D721Med (cell line): ENCODE measurements at regions not wholly inside any gene's neighbourhood (a gene's known extent, or its start where the extent isn't known, plus 50 kb on each side); places are given as distances from the start of the nearest gene placed in this dataset.

Source experiments
- DNase-seq: peaks from one replicate; pipeline ENCODE4 v3.0.0; 2011; ENCODE audit warnings: low spot score; ENCODE audit not compliant: insufficient read length
- FAIRE-seq: peaks from 2 replicates; lab custom pipeline; 2011; peaks lifted over from hg19 to GRCh38; lab: Jason Lieb, UNC
- TF ChIP-seq, protein P1 (sequence below): IDR thresholded peaks from 2 replicates; pipeline ENCODE4 v1.5.1; 2012; ENCODE audit warnings: mild to moderate bottlenecking, control low read depth; ENCODE audit not compliant: insufficient read depth; ENCODE audit errors: missing control alignments

DNA sequence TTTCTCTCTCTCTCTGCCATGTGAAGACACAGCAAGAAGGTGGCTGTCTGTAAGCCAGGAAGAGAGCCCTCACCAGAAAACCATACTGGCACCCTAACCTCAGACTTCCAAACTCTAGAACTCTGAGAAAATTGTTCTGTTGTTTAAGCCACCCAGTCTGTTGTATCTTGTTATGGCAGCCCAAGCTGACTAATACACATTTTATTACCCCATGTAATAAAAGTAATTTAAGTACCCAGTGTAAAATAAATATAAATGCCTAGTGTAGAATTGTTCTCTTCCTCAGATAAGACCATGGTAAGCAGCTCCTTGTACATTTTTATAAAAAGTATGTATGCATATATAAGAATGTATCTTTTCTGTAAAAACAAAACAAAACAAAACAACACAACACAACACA, 119.7 kb downstream of the DTL start:
- DNase-seq = no peak
- TF ChIP-seq, protein P1, sequence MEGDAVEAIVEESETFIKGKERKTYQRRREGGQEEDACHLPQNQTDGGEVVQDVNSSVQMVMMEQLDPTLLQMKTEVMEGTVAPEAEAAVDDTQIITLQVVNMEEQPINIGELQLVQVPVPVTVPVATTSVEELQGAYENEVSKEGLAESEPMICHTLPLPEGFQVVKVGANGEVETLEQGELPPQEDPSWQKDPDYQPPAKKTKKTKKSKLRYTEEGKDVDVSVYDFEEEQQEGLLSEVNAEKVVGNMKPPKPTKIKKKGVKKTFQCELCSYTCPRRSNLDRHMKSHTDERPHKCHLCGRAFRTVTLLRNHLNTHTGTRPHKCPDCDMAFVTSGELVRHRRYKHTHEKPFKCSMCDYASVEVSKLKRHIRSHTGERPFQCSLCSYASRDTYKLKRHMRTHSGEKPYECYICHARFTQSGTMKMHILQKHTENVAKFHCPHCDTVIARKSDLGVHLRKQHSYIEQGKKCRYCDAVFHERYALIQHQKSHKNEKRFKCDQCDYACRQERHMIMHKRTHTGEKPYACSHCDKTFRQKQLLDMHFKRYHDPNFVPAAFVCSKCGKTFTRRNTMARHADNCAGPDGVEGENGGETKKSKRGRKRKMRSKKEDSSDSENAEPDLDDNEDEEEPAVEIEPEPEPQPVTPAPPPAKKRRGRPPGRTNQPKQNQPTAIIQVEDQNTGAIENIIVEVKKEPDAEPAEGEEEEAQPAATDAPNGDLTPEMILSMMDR = no peak
- no peak for FAIRE-seq

DNA sequence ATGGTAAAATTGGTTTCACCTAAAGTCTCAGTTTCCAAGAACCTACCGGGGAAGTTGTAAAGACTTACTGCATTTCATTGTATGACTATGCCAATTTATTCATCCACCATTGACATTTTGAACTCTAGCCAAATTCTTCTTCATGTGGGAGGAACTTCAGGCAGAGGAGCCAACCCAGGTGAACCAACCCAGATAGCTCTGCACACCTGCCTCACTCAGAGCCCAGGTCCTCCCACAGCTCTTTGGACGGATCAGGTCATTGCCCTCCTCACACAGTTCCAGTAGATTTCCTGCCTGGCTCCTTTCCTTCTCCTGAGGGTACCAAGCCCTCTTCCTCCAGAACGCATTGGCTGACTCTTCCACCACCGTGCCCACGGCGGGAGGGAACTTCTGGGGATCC, 121.7 kb downstream of the DTL start:
- DNase-seq (no peak), FAIRE-seq (no peak)
- TF ChIP-seq, protein P1 = no peak

DNA sequence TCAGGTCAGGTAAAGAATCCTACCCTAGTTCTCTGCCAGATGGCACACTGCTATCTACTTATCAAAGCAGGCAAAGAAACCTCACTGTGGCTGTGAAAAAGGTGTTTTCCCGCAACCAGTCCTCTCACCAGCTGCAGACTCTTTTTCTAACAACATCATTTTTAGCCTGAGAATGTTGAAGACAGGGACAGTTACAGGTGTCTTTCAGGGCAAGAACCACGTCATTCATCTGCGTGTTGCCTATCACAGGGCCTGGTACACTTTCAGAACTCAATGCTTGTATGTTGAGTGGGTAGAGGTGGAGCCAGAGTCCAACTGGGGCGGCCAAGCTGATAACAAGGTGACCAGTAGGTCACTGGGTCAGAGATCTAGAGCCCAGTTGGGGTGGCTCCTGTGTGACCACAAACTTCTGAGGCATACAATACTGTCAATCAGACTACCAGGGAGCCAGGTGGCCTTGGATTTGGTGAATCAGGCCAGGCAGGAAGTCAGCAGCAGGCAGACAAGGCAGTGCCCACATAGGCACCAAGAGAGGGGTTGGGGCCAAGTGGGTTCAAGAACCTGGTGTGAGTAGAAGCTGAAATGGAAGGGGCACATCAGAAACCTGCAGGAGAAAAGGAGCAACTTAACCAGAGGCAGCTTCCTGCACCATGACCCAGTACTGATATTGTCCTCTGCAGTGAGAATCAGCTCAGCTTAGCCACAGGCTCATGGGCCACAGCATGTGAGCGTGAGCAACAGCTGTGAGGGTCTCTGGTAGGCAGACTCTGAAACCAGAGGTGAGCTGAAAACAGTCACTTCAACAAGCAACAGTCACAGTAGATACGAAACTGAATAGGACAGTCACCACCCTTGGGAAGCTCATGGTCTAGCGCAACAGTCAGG, 123.6 kb downstream of the DTL start:
- FAIRE-seq = no peak
- TF ChIP-seq, protein P1 = no peak
- DNase-seq = no peak

DNA sequence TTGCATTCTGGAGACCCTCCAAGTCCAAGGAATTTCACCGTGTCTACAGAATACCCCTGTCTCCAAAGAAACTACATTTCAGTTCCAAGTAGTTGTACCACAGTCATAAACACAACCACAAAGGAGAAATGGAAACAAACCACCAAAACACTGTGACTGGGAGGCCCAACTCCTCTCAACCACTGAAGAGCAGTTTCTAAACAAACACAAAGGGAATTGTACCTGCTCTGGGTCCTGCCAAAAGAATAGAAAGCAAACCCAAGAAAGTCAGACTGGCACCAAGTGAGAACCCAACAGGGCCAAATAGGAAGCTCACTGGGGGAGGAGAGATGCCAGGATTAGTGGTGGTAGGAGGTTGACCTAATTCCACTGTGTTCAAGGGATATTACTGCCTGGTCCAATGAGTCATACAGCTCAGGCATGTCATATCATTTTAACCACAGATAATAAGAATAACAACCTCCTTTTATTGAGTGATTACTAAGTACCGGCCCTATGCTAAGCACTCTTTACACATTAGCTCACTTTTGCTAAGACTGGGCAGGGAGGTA, 123.9 kb upstream of the PPP2R5A start:
- FAIRE-seq (no peak), DNase-seq (no peak)
- TF ChIP-seq, protein P1 = no peak

DNA sequence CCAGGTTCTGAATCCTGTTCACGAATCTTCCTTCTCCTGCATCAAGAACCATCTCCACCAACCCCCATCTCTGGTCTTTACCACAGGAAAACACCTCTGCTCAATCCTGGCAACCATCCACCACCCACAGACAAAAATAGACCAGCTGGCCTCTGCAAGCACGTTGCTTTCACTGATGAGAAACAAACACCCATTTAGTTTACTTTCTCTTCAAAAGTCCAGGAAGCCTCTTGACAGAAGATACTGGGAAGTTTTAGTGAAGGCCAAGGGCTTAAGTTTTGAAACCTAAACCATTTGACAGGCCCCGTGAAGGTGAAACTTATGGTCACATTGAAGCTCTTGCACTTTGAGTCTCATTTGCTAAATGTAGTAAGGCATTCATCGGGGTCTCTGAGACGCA, 122.6 kb upstream of the PPP2R5A start:
- TF ChIP-seq, protein P1 = no peak
- DNase-seq (no peak), FAIRE-seq (no peak)

DNA sequence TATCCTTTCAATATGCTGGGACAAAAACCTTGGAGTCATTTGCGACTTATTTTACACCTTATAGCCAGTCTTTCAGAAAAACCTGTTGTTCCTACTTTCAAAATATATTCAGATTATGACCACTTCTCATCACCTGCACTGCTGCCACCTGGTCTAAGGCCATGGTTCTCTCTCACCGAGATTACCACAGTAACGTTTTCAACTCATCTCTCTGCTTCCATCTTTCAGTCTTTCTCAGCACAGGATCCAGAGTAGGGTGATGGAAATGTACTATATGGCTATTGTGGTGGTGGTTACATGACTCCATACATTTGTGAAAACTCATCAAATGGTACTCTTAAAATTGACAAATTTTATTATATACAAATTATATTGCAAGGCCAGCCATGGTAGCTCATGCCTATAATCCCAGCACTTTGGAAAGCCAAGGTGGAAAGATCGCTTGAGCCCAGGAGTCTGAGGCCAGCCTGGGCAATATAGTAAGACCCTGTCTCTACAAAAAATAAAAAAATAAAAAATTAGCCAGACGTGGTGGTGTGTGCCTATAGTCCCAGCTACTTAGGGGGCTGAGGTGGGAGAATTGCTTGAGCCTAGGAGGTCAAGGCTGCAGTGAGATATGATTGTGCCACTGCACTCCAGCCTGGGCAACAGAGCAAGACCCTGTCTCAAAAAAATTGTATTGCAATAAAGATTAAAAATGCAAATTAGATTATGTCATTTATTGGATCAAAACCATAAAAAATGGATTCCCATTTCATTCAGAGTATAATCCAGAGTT, 120.9 kb upstream of the PPP2R5A start:
- FAIRE-seq (no peak), DNase-seq (no peak)
- TF ChIP-seq, protein P1 = no peak
